ENCODE measurements at regions not wholly inside any gene's neighbourhood (a gene's known extent, or its start where the extent isn't known, plus 50 kb on each side); places are given as distances from the start of the nearest gene placed in this dataset.

DNA sequence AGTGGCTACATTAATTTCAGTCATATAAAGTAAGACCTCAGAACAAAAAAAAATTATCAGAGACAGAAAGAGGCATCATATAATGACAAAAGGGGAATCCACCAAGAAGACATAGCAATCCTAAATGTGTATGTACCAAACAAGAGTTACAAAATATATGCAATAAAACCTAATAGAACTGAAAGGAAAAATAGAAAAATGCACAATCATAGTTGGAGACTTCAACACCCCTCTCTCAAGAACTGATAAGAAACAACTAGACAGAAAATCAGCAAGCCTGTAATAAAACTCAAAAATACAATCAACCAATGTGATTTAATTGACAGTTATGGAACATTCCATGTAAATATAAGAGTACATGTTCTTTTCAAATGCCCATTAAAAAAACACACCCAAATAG is 61.3 kb upstream of the C16orf82 start:
- Histone ChIP-seq H4K20me1 (ENCODE audit: low read depth) (no peaks in the 10 kb centered on the region), H3F3A (ENCODE audit: low read depth) (no peaks in the 10 kb centered on the region), H3K9ac (no peak overlapping the region), H3K9me3 (ENCODE audit: low read depth) (no peaks in the 10 kb centered on the region), H3K79me2 (ENCODE audit: low read depth) (no peaks in the 10 kb centered on the region), H3K4me3 (no peak overlapping the region), H3K4me1 (peaks cover 24% of the 10 kb centered on the region), H3K36me3 (no peaks in the 10 kb centered on the region), H3K4me2 (no peak overlapping the region), H3K27me3 (no peaks in the 10 kb centered on the region), H3K27ac (no peak overlapping the region), H2AFZ (replicated peaks) (no peak overlapping the region)
- H3K27me3 Mint-ChIP-seq (ENCODE audit: insufficient read depth, low read depth) = no peaks in the 10 kb centered on the region
- peaks cover 11% of the 10 kb centered on the region for H3K4me1 Mint-ChIP-seq
- H3K9me3 Mint-ChIP-seq = no peaks in the 10 kb centered on the region
- no peak for TF ChIP-seq EZH2 (IDR thresholded peaks at IDR 0.05)
- TF ChIP-seq EZH2phosphoT487 (IDR thresholded peaks at IDR 0.05) = no peak
- TF ChIP-seq CTCF (IDR thresholded peaks at IDR 0.05) = no peak
- no peak overlapping the region for H3K4me3 Mint-ChIP-seq
- no peak overlapping the region for H3K27ac Mint-ChIP-seq
- H3K36me3 Mint-ChIP-seq = no peaks in the 10 kb centered on the region
- no peak for DNase-seq (ENCODE audit: low spot score)
